MM.1S (cell line): ENCODE measurements at regions not wholly inside any gene's neighbourhood (a gene's known extent, or its start where the extent isn't known, plus 50 kb on each side); places are given as distances from the start of the nearest gene placed in this dataset.

Experiments used
- DNase-seq: peaks from one replicate; pipeline ENCODE4 v3.0.0-alpha.2; 2015
- H2AFZ ChIP-seq: fragments of 300-600 bp; sonication (generic); 2 replicates; pipeline ENCODE4 v1.6.0; 2016; ENCODE audit warnings: antibody characterized with exemption, low read length
- H3F3A ChIP-seq: fragments of 300-600 bp; sonication (generic); 2 replicates; pipeline ENCODE4 v1.6.1; 2016; ENCODE audit warnings: mild to moderate bottlenecking, antibody characterized with exemption, low read length, moderate library complexity, mixed read lengths; ENCODE audit not compliant: insufficient read depth
- H3K27ac ChIP-seq: fragments of 300-600 bp; sonication (generic); 2 replicates; pipeline ENCODE4 v1.5.1; 2016; ENCODE audit warnings: mild to moderate bottlenecking, low read length
- H3K27me3 ChIP-seq: fragments of 300-600 bp; sonication (generic); replicated peaks from 2 replicates; pipeline ENCODE4 v1.6.0; 2016; ENCODE audit warnings: low read length; ENCODE audit not compliant: insufficient read depth
- H3K36me3 ChIP-seq: fragments of 300-600 bp; sonication (generic); replicated peaks from 2 replicates; pipeline ENCODE4 v1.6.1; 2016; ENCODE audit warnings: mild to moderate bottlenecking, low read length, mixed read lengths; ENCODE audit not compliant: insufficient read depth
- H3K4me1 ChIP-seq: fragments of 300-600 bp; sonication (generic); 2 replicates; pipeline ENCODE4 v1.6.1; 2016; ENCODE audit warnings: low read length, mixed read lengths
- H3K4me2 ChIP-seq: fragments of 300-600 bp; sonication (generic); 2 replicates; pipeline ENCODE4 v1.6.0; 2016; ENCODE audit warnings: low read depth, low read length
- H3K4me3 ChIP-seq: fragments of 300-600 bp; sonication (generic); 2 replicates; pipeline ENCODE4 v1.5.1; 2016; ENCODE audit warnings: low read length, mixed read lengths
- H3K79me2 ChIP-seq: fragments of 300-600 bp; sonication (generic); 2 replicates; pipeline ENCODE4 v1.6.1; 2016; ENCODE audit warnings: mixed run types, low read length, mixed read lengths
- H3K9ac ChIP-seq: fragments of 300-600 bp; sonication (generic); 2 replicates; pipeline ENCODE4 v1.6.1; 2016; ENCODE audit warnings: low read length, mixed read lengths
- H3K9me2 ChIP-seq: fragments of 300-600 bp; sonication (generic); replicated peaks from 2 replicates; pipeline ENCODE4 v1.6.1; 2016; ENCODE audit warnings: mild to moderate bottlenecking, low read length, mixed read lengths; ENCODE audit not compliant: insufficient read depth
- H3K9me3 ChIP-seq: fragments of 300-600 bp; sonication (generic); replicated peaks from 2 replicates; pipeline ENCODE4 v1.6.1; 2016; ENCODE audit warnings: mild to moderate bottlenecking, low read length, mixed read lengths; ENCODE audit not compliant: insufficient read depth
- H4K20me1 ChIP-seq: fragments of 300-600 bp; sonication (generic); 2 replicates; pipeline ENCODE4 v1.6.1; 2016; ENCODE audit warnings: mild to moderate bottlenecking, low read length, moderate library complexity, mixed read lengths; ENCODE audit not compliant: insufficient read depth
- EZH2 ChIP-seq: fragments of 300-600 bp; sonication (generic); optimal IDR thresholded peaks from 2 replicates; pipeline ENCODE3; 2017; ENCODE audit warnings: low read depth, mild to moderate bottlenecking, antibody characterized with exemption, low read length, mixed read lengths
- EZH2phosphoT487 ChIP-seq: fragments of 300-600 bp; sonication (generic); IDR thresholded peaks from 2 replicates; pipeline ENCODE4 v1.6.1; 2018; ENCODE audit warnings: antibody characterized with exemption, low read length
- TF ChIP-seq, protein P1 (sequence below): fragments of 300-600 bp; sonication (generic); IDR thresholded peaks from 2 replicates; pipeline ENCODE4 v1.5.1; 2016; ENCODE audit warnings: antibody characterized with exemption, low read length, mixed read lengths

- H3K9me2 ChIP-seq, result no peaks in the 10 kb centered on the region
- no peak for TF ChIP-seq EZH2phosphoT487
- TF ChIP-seq EZH2, result no peak
- TF ChIP-seq, protein P1, sequence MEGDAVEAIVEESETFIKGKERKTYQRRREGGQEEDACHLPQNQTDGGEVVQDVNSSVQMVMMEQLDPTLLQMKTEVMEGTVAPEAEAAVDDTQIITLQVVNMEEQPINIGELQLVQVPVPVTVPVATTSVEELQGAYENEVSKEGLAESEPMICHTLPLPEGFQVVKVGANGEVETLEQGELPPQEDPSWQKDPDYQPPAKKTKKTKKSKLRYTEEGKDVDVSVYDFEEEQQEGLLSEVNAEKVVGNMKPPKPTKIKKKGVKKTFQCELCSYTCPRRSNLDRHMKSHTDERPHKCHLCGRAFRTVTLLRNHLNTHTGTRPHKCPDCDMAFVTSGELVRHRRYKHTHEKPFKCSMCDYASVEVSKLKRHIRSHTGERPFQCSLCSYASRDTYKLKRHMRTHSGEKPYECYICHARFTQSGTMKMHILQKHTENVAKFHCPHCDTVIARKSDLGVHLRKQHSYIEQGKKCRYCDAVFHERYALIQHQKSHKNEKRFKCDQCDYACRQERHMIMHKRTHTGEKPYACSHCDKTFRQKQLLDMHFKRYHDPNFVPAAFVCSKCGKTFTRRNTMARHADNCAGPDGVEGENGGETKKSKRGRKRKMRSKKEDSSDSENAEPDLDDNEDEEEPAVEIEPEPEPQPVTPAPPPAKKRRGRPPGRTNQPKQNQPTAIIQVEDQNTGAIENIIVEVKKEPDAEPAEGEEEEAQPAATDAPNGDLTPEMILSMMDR, result no peak
These were observed 57.5 kb downstream of the OSR1 start for GRCh38 chr2:19300961-19301360.

GRCh38 chr2:19299522-19299921, 58.9 kb downstream of the OSR1 start:
- Histone ChIP-seq H3K27me3 (no peaks in the 10 kb centered on the region), H3K4me2 (no peak overlapping the region), H3K4me1 (no peaks in the 10 kb centered on the region), H4K20me1 (no peaks in the 10 kb centered on the region), H3K4me3 (no peak overlapping the region), H3K9me3 (no peaks in the 10 kb centered on the region), H3K27ac (no peak overlapping the region), H3F3A (no peaks in the 10 kb centered on the region), H3K79me2 (no peaks in the 10 kb centered on the region), H3K9ac (no peak overlapping the region), H2AFZ (no peak overlapping the region), H3K9me2 (no peaks in the 10 kb centered on the region), H3K36me3 (no peaks in the 10 kb centered on the region)
- DNase-seq, result no peak
- TF ChIP-seq, protein P1, result no peak
- TF ChIP-seq EZH2 (no peak), EZH2phosphoT487 (no peak)

More at GRCh38 chr2:19300961-19301360, 57.5 kb downstream of the OSR1 start:
- Histone ChIP-seq H3K4me2 (no peak overlapping the region), H3F3A (no peaks in the 10 kb centered on the region), H3K9ac (no peak overlapping the region), H4K20me1 (no peaks in the 10 kb centered on the region), H3K9me3 (no peaks in the 10 kb centered on the region), H3K4me1 (no peaks in the 10 kb centered on the region), H3K4me3 (no peak overlapping the region), H3K27me3 (no peaks in the 10 kb centered on the region), H3K36me3 (no peaks in the 10 kb centered on the region), H2AFZ (no peak overlapping the region), H3K79me2 (no peaks in the 10 kb centered on the region), H3K27ac (no peak overlapping the region)
- no peak for DNase-seq

DNA sequence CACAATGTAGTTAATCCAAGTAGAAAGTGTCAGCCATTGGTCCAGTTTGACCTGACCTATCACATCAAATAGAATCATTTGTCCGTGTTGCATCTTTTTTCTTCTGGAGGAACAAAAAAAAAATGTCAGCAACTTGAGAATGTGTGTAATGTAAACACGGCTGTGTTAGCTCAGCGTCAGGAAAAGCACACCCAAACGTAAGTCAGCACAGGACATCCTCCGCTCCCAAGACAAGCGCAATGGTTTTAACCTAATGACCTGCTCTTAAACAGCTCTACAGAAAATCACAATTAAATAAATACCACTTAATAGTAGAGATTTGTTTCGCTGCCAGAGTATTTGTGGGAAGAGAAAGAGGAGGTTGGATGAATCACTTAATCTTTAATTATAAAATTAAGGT, 59.4 kb downstream of the OSR1 start:
- H3K79me2 ChIP-seq, result no peaks in the 10 kb centered on the region
- H3K36me3 ChIP-seq, result no peaks in the 10 kb centered on the region
- no peaks in the 10 kb centered on the region for H3K9me3 ChIP-seq
- H3F3A ChIP-seq, result no peaks in the 10 kb centered on the region
- no peak for TF ChIP-seq EZH2
- no peak for TF ChIP-seq EZH2phosphoT487
- TF ChIP-seq, protein P1, result no peak
- no peaks in the 10 kb centered on the region for H3K9me2 ChIP-seq
- no peak overlapping the region for H3K9ac ChIP-seq
- no peak overlapping the region for H3K4me3 ChIP-seq
- H3K27ac ChIP-seq, result no peak overlapping the region
- H4K20me1 ChIP-seq, result no peaks in the 10 kb centered on the region
- DNase-seq, result no peak
- H3K4me2 ChIP-seq, result no peak overlapping the region
- H3K4me1 ChIP-seq, result no peaks in the 10 kb centered on the region
- no peaks in the 10 kb centered on the region for H3K27me3 ChIP-seq
- H2AFZ ChIP-seq, result no peak overlapping the region

GRCh38 chr2:19297716-19298115, 60.7 kb downstream of the OSR1 start:
- no peaks in the 10 kb centered on the region for H3F3A ChIP-seq

More at GRCh38 chr2:19297716-19298115, 60.7 kb downstream of the OSR1 start:
- Histone ChIP-seq H3K4me3 (no peak overlapping the region), H3K4me2 (no peak overlapping the region), H3K4me1 (no peaks in the 10 kb centered on the region), H4K20me1 (no peaks in the 10 kb centered on the region), H3K27me3 (no peaks in the 10 kb centered on the region), H2AFZ (no peak overlapping the region), H3K9me2 (no peaks in the 10 kb centered on the region), H3K9ac (no peak overlapping the region), H3K79me2 (no peaks in the 10 kb centered on the region), H3K36me3 (no peaks in the 10 kb centered on the region), H3K9me3 (no peaks in the 10 kb centered on the region), H3K27ac (no peak overlapping the region)
- DNase-seq, result no peak
- TF ChIP-seq EZH2 (no peak), EZH2phosphoT487 (no peak)
- TF ChIP-seq, protein P1, result no peak
